Mesodermal cell (in vitro differentiated cells): ENCODE measurements at regions not wholly inside any gene's neighbourhood (a gene's known extent, or its start where the extent isn't known, plus 50 kb on each side); places are given as distances from the start of the nearest gene placed in this dataset.
"Not testable (repeated sequence)": the region's sequence is repeated elsewhere in the genome, so short reads cannot be mapped to it uniquely, and the experiment has no call there.

Source experiments
- H3K27ac ChIP-seq: 2 replicates; pipeline ENCODE4 v1.7.0; 2013; ENCODE audit warnings: mild to moderate bottlenecking, low read depth, low read length, moderate library complexity; ENCODE audit not compliant: severe bottlenecking
- H3K36me3 ChIP-seq: 2 replicates; pipeline ENCODE4 v1.7.1; 2013; ENCODE audit warnings: mild to moderate bottlenecking, low read length, moderate library complexity; ENCODE audit not compliant: control insufficient read depth, insufficient read depth
- H3K4me1 ChIP-seq: one replicate; pipeline ENCODE4 v1.7.1; 2013; ENCODE audit warnings: mild to moderate bottlenecking, low read length; ENCODE audit not compliant: insufficient read depth, control insufficient read depth, poor library complexity, severe bottlenecking
- H3K4me3 ChIP-seq: 2 replicates; pipeline ENCODE4 v1.7.0; 2013; ENCODE audit warnings: low read length, control low read depth, mild to moderate bottlenecking; ENCODE audit not compliant: insufficient read depth, poor library complexity, severe bottlenecking; ENCODE audit errors: extremely low read depth
- H3K9me3 ChIP-seq: 2 replicates; pipeline ENCODE4 v1.7.1; 2013; ENCODE audit warnings: mild to moderate bottlenecking, low read length, moderate library complexity; ENCODE audit not compliant: control insufficient read depth
- WGBS, 2 experiments: methylation state at CpG; one replicate each; pipeline ENCODE4 v1.1.5; 2013; ENCODE audit warnings: missing lambda C conversion rate in 2 of 2; ENCODE audit not compliant: insufficient coverage in 2 of 2; 5-methylcytosine and 5-hydroxymethylcytosine counted together

- Histone ChIP-seq H3K4me3 (no peak overlapping the region), H3K27ac (no peak overlapping the region), H3K9me3 (no peaks in the 10 kb centered on the region), H3K36me3 (no peaks in the 10 kb centered on the region), H3K4me1 (no peaks in the 10 kb centered on the region)
Observed at GRCh38 chr15:60283936-60284335, 113.8 kb downstream of the ANXA2 start.

- H3K4me1 ChIP-seq, H3K4me3 ChIP-seq, H3K36me3 ChIP-seq, H3K27ac ChIP-seq, H3K9me3 ChIP-seq: not testable (repeated sequence)
- 93 to 95% methylated on average over 3 to 5 of the region's 5 CpGs for WGBS, 2 experiments
Observed at GRCh38 chr15:60295901-60296300, 101.9 kb downstream of the ANXA2 start.

- no peak overlapping the region for H3K27ac ChIP-seq
- peaks cover 8% of the 10 kb centered on the region for H3K9me3 ChIP-seq
- 89 to 100% methylated on average over 1 of the region's 3 CpGs for WGBS, 2 experiments
- no peak overlapping the region for H3K4me3 ChIP-seq
- no peaks in the 10 kb centered on the region for H3K36me3 ChIP-seq
- no peaks in the 10 kb centered on the region for H3K4me1 ChIP-seq
Observed at GRCh38 chr15:60297047-60297446, 100.7 kb downstream of the ANXA2 start.
